ENCODE measurements at regions not wholly inside any gene's neighbourhood (a gene's known extent, or its start where the extent isn't known, plus 50 kb on each side); places are given as distances from the start of the nearest gene placed in this dataset.

- no peak overlapping the region for H2AFZ ChIP-seq (ENCODE audit: low read length)
- H3K27ac ChIP-seq (ENCODE audit: insufficient read depth, low read length), result no peak overlapping the region
- H3K4me2 ChIP-seq (ENCODE audit: extremely low read depth, insufficient read depth, low read length), result no peak overlapping the region
- H3K79me2 ChIP-seq (ENCODE audit: control insufficient read depth, insufficient read depth, low read length), result no peaks in the 10 kb centered on the region
- no peaks in the 10 kb centered on the region for H3K36me3 ChIP-seq (ENCODE audit: control insufficient read depth, insufficient read depth, low read length)
- no peak overlapping the region for H3K9ac ChIP-seq (ENCODE audit: insufficient read depth, low read length)
- H4K20me1 ChIP-seq (ENCODE audit: control insufficient read depth, extremely low read depth, insufficient read depth, low read length), result no peaks in the 10 kb centered on the region
- no peaks in the 10 kb centered on the region for H3K9me3 ChIP-seq (ENCODE audit: control insufficient read depth, insufficient read depth, low read depth, low read length)
- DNase-seq (ENCODE audit: low read depth in 2 of 2), result no peak
- no peak overlapping the region for H3K4me3 ChIP-seq (replicated peaks in 1 of 4; ENCODE audit: control extremely low read depth in 1 of 4, insufficient read depth in 1 of 4, low read depth in 3 of 4, low read length in 4 of 4)
- H3K27me3 ChIP-seq (ENCODE audit: control insufficient read depth, insufficient read depth, low read length), result no peaks in the 10 kb centered on the region
- TF ChIP-seq CTCF (conservative IDR thresholded peaks at IDR 0.05 in 1 of 2, IDR thresholded peaks at IDR 0.05 in 1 of 2; ENCODE audit: low read depth in 1 of 2, low read length in 2 of 2), result no peak
- no peak for TF ChIP-seq EZH2 (IDR thresholded peaks at IDR 0.05; ENCODE audit: low read length, missing control alignments)
- H3K4me1 ChIP-seq (ENCODE audit: control insufficient read depth, extremely low read depth, insufficient read depth, low read length), result no peaks in the 10 kb centered on the region
Observed at GRCh38 chr4:81667539-81667938, 195.8 kb upstream of the RASGEF1B start.

GRCh38 chr4:81666491-81666890 lies 194.8 kb upstream of the RASGEF1B start:
- no peak overlapping the region for H3K27ac ChIP-seq (ENCODE audit: insufficient read depth, low read length)
- H3K4me1 ChIP-seq (ENCODE audit: control insufficient read depth, extremely low read depth, insufficient read depth, low read length), result no peaks in the 10 kb centered on the region
- H4K20me1 ChIP-seq (ENCODE audit: control insufficient read depth, extremely low read depth, insufficient read depth, low read length), result no peaks in the 10 kb centered on the region
- H3K79me2 ChIP-seq (ENCODE audit: control insufficient read depth, insufficient read depth, low read length), result no peaks in the 10 kb centered on the region
- no peak overlapping the region for H3K9ac ChIP-seq (ENCODE audit: insufficient read depth, low read length)
- H3K27me3 ChIP-seq (ENCODE audit: control insufficient read depth, insufficient read depth, low read length), result no peaks in the 10 kb centered on the region
- H3K4me2 ChIP-seq (ENCODE audit: extremely low read depth, insufficient read depth, low read length), result no peak overlapping the region
- TF ChIP-seq CTCF (conservative IDR thresholded peaks at IDR 0.05 in 1 of 2, IDR thresholded peaks at IDR 0.05 in 1 of 2; ENCODE audit: low read depth in 1 of 2, low read length in 2 of 2) (no peak), EZH2 (IDR thresholded peaks at IDR 0.05; ENCODE audit: low read length, missing control alignments) (no peak)
- no peak for DNase-seq (ENCODE audit: low read depth in 2 of 2)
- H3K9me3 ChIP-seq (ENCODE audit: control insufficient read depth, insufficient read depth, low read depth, low read length), result no peaks in the 10 kb centered on the region
- H3K4me3 ChIP-seq (replicated peaks in 1 of 4; ENCODE audit: control extremely low read depth in 1 of 4, insufficient read depth in 1 of 4, low read depth in 3 of 4, low read length in 4 of 4), result no peak overlapping the region
- no peak overlapping the region for H2AFZ ChIP-seq (ENCODE audit: low read length)
- no peaks in the 10 kb centered on the region for H3K36me3 ChIP-seq (ENCODE audit: control insufficient read depth, insufficient read depth, low read length)

- Histone ChIP-seq H3K9ac (ENCODE audit: insufficient read depth, low read length) (no peak overlapping the region), H3K4me3 (replicated peaks in 1 of 4; ENCODE audit: control extremely low read depth in 1 of 4, insufficient read depth in 1 of 4, low read depth in 3 of 4, low read length in 4 of 4) (no peak overlapping the region), H3K4me1 (ENCODE audit: control insufficient read depth, extremely low read depth, insufficient read depth, low read length) (no peaks in the 10 kb centered on the region), H2AFZ (ENCODE audit: low read length) (no peak overlapping the region), H3K27me3 (ENCODE audit: control insufficient read depth, insufficient read depth, low read length) (no peaks in the 10 kb centered on the region), H3K79me2 (ENCODE audit: control insufficient read depth, insufficient read depth, low read length) (no peaks in the 10 kb centered on the region), H3K27ac (ENCODE audit: insufficient read depth, low read length) (no peak overlapping the region), H3K9me3 (ENCODE audit: control insufficient read depth, insufficient read depth, low read depth, low read length) (no peaks in the 10 kb centered on the region), H3K4me2 (ENCODE audit: extremely low read depth, insufficient read depth, low read length) (no peak overlapping the region), H3K36me3 (ENCODE audit: control insufficient read depth, insufficient read depth, low read length) (no peaks in the 10 kb centered on the region), H4K20me1 (ENCODE audit: control insufficient read depth, extremely low read depth, insufficient read depth, low read length) (no peaks in the 10 kb centered on the region)
- DNase-seq (ENCODE audit: low read depth in 2 of 2), result no peak
- TF ChIP-seq EZH2 (IDR thresholded peaks at IDR 0.05; ENCODE audit: low read length, missing control alignments) (no peak), CTCF (conservative IDR thresholded peaks at IDR 0.05 in 1 of 2, IDR thresholded peaks at IDR 0.05 in 1 of 2; ENCODE audit: low read depth in 1 of 2, low read length in 2 of 2) (no peak)
Observed at GRCh38 chr4:81665649-81666048, 193.9 kb upstream of the RASGEF1B start.
